Osteoblast (primary cell): ENCODE measurements at regions not wholly inside any gene's neighbourhood (a gene's known extent, or its start where the extent isn't known, plus 50 kb on each side); places are given as distances from the start of the nearest gene placed in this dataset.
"Not testable (repeated sequence)": the region's sequence is repeated elsewhere in the genome, so short reads cannot be mapped to it uniquely, and the experiment has no call there.

Experiments
- DNase-seq: peaks from one replicate; pipeline ENCODE4 v3.0.0; 2011; ENCODE audit warnings: low spot score, mixed read lengths; ENCODE audit not compliant: insufficient read length; ENCODE audit errors: missing footprints
- H2AFZ ChIP-seq: 2 replicates; pipeline ENCODE4 v1.6.0; 2011; ENCODE audit warnings: mild to moderate bottlenecking, low read length
- H3K27ac ChIP-seq: 2 replicates; pipeline ENCODE4 v1.5.1; 2011; ENCODE audit warnings: mild to moderate bottlenecking, low read depth, low read length, moderate library complexity
- H3K27me3 ChIP-seq: 2 replicates; pipeline ENCODE4 v1.6.0; 2012; ENCODE audit warnings: mild to moderate bottlenecking, control low read depth, inconsistent platforms, low read length, moderate library complexity; ENCODE audit not compliant: insufficient read depth
- H3K36me3 ChIP-seq: 2 replicates; pipeline ENCODE4 v1.5.1; 2011; ENCODE audit warnings: mild to moderate bottlenecking, low read length, control low read depth, moderate library complexity; ENCODE audit not compliant: insufficient read depth
- H3K4me1 ChIP-seq: 2 replicates; pipeline ENCODE4 v1.5.1; 2011; ENCODE audit warnings: mild to moderate bottlenecking, low read length, control low read depth, moderate library complexity; ENCODE audit not compliant: insufficient read depth
- H3K4me2 ChIP-seq: 2 replicates; pipeline ENCODE4 v1.6.0; 2011; ENCODE audit warnings: mild to moderate bottlenecking, low read length; ENCODE audit not compliant: insufficient read depth
- H3K4me3 ChIP-seq: fragments of 200-600 bp; sonication (generic); 3 replicates; pipeline ENCODE4 v1.5.1; 2012; ENCODE audit warnings: mild to moderate bottlenecking, low read length, inconsistent platforms; ENCODE audit not compliant: insufficient read depth
- H3K79me2 ChIP-seq: 2 replicates; pipeline ENCODE4 v1.6.0; 2012; ENCODE audit warnings: mild to moderate bottlenecking, low read length, control low read depth, inconsistent platforms; ENCODE audit not compliant: insufficient read depth
- H3K9me3 ChIP-seq: 2 replicates; pipeline ENCODE4 v1.5.1; 2011; ENCODE audit warnings: low read depth, low read length, control low read depth
- H4K20me1 ChIP-seq: 2 replicates; pipeline ENCODE4 v1.6.0; 2012; ENCODE audit warnings: mild to moderate bottlenecking, low read length, control low read depth; ENCODE audit not compliant: insufficient read depth
- CTCF ChIP-seq: IDR thresholded peaks from 2 replicates; pipeline ENCODE4 v1.5.1; 2011; ENCODE audit warnings: mild to moderate bottlenecking, low read depth, low read length, moderate library complexity; ENCODE audit errors: extremely low read depth

GRCh38 chr10:109618301-109618700 lies 305.0 kb downstream of the XPNPEP1 start:
- H3K4me1 ChIP-seq, result no peaks in the 10 kb centered on the region
- no peaks in the 10 kb centered on the region for H3K9me3 ChIP-seq
- H4K20me1 ChIP-seq, result no peaks in the 10 kb centered on the region
- H3K4me2 ChIP-seq, result no peak overlapping the region
- H3K27me3 ChIP-seq, result no peaks in the 10 kb centered on the region
- H2AFZ ChIP-seq, result no peak overlapping the region
- no peak overlapping the region for H3K4me3 ChIP-seq
- H3K27ac ChIP-seq, result no peak overlapping the region
- H3K79me2 ChIP-seq, result no peaks in the 10 kb centered on the region
- no peak for TF ChIP-seq CTCF
- H3K36me3 ChIP-seq, result no peaks in the 10 kb centered on the region
- DNase-seq, result no peak

GRCh38 chr10:109616359-109616980 lies 306.8 kb downstream of the XPNPEP1 start:
- H3K9me3 ChIP-seq, result no peaks in the 10 kb centered on the region
- no peak overlapping the region for H2AFZ ChIP-seq
- H3K27ac ChIP-seq, result no peak overlapping the region
- no peak overlapping the region for H3K4me2 ChIP-seq
- no peaks in the 10 kb centered on the region for H4K20me1 ChIP-seq
- no peaks in the 10 kb centered on the region for H3K4me1 ChIP-seq
- H3K27me3 ChIP-seq, result no peaks in the 10 kb centered on the region
- H3K4me3 ChIP-seq, result no peak overlapping the region
- no peaks in the 10 kb centered on the region for H3K36me3 ChIP-seq
- DNase-seq, result no peak
- TF ChIP-seq CTCF, result no peak
- no peaks in the 10 kb centered on the region for H3K79me2 ChIP-seq

- not testable (repeated sequence) for H2AFZ ChIP-seq, H4K20me1 ChIP-seq, H3K27ac ChIP-seq, H3K36me3 ChIP-seq, DNase-seq, H3K9me3 ChIP-seq, H3K79me2 ChIP-seq, H3K4me3 ChIP-seq, H3K27me3 ChIP-seq, H3K4me2 ChIP-seq, H3K4me1 ChIP-seq
Observed at GRCh38 chr10:109595356-109595755, 328.0 kb downstream of the XPNPEP1 start.

GRCh38 chr10:109593682-109594081 lies 329.6 kb downstream of the XPNPEP1 start:
- no peak for TF ChIP-seq CTCF
- Histone ChIP-seq H4K20me1 (no peaks in the 10 kb centered on the region), H3K27ac (no peak overlapping the region)

More at GRCh38 chr10:109593682-109594081, 329.6 kb downstream of the XPNPEP1 start:
- Histone ChIP-seq H3K9me3 (no peaks in the 10 kb centered on the region), H3K4me3 (no peak overlapping the region), H2AFZ (no peak overlapping the region), H3K79me2 (no peaks in the 10 kb centered on the region), H3K27me3 (no peaks in the 10 kb centered on the region), H3K4me1 (no peaks in the 10 kb centered on the region), H3K36me3 (no peaks in the 10 kb centered on the region), H3K4me2 (no peak overlapping the region)
- DNase-seq, result no peak
